HS-5 (cell line): ENCODE measurements at regions not wholly inside any gene's neighbourhood (a gene's known extent, or its start where the extent isn't known, plus 50 kb on each side); places are given as distances from the start of the nearest gene placed in this dataset.
"Not testable (repeated sequence)": the region's sequence is repeated elsewhere in the genome, so short reads cannot be mapped to it uniquely, and the experiment has no call there.

Experiments
- DNase-seq: peaks from one replicate; pipeline ENCODE4 v3.0.0-alpha.2; 2012; ENCODE audit warnings: low read depth

DNA sequence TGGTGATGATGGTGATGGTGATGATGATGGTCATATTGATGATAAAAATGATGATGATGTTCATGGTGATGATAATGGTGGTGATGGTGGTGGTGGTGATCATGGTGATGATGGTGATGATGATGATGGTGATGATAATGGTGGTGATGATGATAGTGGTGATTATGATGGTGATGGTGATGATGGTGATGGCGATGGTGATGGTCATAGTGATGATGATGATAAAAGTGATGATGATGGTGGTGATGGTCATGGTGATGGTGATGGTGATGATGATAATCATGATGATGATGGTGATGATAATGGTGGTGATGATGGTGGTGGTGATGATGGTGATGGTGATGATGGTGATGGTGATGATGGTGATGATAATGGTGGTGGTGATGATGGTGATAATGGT is 478.7 kb downstream of the TYW1 start:
- DNase-seq, result no peak

DNA sequence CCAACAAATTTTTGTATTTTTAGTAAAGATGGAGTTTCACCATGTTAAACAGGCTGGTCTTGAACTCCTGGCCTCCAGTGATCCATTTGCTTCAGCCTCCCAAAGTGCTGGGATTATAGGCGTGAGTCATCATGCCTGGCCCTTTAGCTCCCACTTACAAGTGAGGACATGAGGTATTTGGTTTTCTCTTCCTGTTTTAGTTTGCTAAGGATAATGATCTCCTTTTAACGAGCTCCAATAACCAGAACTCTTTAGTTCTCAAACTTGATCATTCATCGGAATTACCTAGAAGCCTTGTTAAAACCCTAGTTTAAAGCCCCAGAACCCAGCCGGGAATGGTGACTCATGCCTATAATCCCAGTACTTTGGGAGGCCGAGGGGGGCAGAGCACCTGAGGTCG is 481.4 kb downstream of the TYW1 start:
- no peak for DNase-seq

DNA sequence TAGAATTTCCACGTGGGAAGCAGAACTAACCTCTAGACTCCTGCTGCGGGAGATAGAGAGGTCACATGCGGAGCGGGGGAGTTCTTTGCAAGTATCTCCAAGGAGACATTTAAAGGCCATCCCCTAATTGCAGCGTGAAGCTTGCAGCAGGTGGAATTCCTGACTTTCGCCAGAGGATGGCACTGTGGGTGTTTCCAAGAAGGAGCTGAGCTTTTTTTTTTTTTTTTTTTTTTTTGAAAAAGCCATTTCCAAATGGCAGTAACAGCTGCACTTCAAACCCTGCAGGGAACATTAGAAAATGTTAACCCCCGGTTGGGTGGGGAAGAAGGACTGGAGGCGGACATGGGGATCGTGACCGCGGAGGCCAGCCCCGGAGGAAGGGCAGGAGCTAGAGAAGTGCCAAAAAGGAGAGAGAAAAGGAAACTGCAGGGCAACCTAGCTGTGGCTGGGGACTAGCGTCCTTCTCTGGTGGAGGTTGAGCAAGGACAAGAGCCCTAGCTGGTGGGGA is 487.7 kb downstream of the TYW1 start:
- peak; percentile 0 for DNase-seq

DNA sequence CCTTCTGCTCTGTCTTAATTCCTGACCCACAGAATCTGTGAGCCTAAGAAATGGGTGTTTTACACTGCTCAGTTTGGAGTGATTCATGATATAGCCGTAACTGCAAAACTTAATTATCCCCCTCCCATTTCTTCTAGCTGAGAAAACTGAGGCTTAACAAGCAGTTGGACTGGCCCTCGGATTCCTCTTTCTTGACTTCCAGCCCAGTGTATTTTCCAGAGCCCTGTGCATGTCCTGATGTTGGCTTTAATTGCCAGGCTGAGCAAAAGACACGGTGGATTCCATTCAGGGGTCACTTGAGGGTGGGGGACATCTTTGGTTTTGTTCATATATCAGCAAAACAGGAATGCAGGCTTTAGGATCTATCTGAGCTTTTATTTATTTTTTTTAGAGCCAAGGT is 489.8 kb downstream of the TYW1 start:
- no peak for DNase-seq

DNA sequence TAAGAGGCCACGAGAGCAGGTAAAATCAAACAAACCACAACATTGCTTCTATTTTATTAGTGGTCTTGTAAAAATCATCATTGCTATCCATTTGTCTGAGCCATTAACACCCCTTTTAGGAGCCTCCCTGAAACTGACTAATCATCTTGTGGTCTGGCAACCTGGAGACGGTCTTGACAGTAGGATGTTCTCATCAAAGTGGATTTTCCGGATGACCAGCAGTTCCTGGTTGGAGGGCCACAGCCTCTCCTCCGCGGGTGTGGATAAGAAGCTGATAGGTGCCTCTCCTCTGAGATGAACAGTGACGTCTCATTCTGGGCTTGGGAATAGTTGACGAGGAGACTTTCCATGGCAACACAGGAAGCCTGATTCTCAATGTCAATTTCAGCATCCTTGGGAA is 490.7 kb downstream of the TYW1 start:
- no peak for DNase-seq

DNA sequence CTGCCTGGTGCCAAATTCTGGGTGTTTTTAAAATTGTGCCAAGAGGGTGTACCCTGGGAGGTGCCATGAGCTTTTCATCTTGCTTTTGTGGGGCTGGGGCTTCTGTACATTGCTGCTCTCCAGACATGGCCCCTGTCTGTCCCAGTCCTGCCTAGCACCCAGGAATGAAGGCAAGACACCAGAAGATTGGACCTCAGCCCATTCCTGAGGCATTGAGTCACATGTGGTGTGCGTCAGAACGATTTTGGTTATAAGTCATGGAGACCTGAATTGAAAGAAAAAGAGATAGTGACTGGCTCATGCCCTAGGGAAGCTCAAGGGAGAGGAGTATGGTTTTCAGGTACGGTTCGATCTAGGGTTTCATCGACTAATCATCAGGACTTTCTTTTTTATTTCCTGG is 493.2 kb downstream of the TYW1 start:
- DNase-seq, result no peak

DNA sequence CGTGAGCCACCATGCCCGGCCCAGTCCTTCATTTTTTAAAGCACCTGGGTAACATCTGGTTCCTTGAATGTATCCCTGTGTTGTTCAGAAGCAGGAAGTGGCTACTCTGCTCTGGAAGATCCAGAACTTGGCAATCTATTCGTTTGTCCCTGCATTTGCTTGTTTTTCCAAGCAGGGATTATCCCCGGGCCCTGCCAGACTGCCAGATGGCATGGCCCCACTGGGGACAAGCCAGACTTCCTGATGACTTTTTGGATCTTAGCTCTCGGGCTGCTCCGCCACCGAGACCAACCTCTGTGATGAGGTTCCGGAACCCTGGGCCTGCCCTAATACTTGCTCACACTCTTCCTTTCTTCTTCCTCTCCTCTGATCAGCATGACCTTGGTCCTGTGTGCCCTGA is 496.7 kb downstream of the TYW1 start:
- DNase-seq, result no peak

DNA sequence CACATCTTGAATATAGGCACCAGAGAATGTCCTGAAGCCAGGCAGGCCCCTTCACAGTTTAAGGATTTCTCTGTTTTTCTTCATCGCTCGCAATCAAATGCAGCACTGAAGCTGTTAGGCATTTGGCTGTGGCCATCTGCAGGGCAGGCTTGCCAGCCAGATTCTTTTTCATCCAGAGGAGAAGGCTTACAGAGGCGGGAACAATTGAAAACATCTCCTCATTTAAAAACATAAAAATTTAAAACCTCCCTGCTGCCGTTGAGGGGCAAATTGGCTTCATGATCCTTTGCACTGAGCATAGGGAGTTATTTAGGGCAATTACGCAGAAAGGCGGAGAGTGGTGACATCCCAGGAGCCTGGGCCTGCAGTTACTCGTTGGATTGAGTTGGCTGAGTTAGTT is 500.0 kb downstream of the TYW1 start:
- DNase-seq, result no peak

DNA sequence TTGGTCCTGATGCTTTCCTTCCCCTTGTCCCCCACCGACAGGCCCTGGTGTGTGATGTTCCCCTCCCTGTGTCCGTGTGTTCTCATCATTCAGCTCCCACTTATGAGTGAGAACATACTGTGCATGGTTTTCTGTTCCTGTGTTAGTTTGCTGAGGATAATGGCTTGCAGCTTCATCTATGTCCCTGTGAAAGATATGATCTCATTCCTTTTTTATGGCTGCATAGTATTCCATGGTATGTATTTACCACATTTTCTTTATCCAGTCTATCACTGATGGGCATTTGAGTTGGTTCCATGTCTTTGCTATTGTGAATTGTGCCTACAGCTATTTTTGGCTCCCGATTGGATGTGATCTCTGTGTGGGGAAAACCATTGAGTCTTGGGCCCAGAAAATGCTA is 501.3 kb downstream of the TYW1 start:
- not testable (repeated sequence) for DNase-seq

DNA sequence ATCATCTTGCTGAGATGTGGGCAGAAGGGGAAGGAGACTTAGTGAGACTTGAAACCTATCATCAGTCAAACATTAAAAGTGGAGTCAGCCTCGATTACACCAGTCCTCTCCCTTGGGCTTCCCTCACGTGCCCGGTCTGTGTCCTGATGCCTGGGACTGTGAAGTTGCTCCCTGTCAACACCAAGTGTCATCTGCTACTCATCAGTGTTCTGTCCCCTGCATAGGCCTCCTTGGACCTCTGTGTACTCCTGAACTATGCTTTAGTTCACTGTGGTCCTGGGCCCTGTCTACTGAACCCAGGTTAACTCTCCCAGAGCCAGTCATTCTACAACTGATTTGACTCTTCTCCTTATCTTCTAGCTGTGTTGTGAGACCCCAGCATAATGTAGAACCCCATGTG is 506.3 kb downstream of the TYW1 start:
- no peak for DNase-seq

DNA sequence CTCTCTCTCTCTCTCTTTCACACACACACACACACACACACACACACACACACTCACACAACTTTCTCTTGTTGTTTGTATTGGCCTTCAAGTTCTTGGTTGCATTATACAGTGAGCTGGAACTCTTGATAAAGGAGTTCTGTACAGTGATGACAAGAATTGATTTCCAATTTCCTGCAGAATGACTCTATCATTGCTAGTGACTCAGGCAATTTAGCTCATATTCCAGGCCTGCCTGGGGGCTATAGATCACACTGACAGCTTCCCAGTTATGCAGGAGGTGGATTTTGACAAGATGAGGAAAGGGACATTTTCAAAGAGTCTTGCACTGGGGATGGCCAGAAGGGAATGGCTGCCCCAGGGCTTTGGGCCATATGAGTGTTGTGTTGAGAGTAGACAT is 508.8 kb downstream of the TYW1 start:
- DNase-seq, result no peak

DNA sequence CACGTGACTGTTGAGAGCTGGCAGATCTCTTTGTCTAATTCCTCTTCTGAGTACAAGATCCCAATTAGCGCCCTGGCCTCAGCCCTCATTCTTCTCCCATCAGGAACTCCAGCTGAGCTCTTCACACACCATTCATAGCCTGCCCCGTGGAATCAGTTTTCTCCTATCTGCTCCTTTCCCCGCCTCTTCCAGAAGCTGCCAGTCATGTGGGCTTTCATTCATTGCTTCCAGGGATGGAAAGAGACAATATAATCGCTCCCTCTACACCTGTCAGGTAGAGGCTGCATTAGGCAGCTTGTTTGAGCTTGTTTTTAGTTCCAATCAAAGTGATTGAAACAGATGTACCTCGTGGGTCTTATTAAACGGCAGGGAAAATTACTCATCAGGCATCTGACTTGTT is 515.8 kb downstream of the TYW1 start:
- no peak for DNase-seq

DNA sequence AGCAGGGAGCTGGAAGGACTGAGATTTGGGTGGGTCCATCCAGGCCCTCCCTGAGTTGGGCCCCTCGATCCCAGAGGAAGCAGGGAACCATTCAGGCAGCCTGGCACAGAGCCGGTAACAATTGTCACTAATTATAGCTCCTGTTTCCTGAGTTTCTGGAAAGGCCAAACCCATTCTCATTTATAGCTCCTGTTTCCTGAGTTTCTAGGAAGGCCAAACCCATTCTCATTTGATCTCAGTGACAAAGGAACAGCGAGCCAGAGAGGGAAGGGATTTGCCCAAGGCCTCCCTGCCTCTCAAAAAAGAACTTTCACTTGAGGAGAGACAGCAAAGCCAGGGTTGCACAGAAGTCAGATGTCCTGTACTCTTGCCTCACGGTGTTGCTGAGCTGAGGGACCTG is 521.9 kb downstream of the TYW1 start:
- DNase-seq, result no peak

DNA sequence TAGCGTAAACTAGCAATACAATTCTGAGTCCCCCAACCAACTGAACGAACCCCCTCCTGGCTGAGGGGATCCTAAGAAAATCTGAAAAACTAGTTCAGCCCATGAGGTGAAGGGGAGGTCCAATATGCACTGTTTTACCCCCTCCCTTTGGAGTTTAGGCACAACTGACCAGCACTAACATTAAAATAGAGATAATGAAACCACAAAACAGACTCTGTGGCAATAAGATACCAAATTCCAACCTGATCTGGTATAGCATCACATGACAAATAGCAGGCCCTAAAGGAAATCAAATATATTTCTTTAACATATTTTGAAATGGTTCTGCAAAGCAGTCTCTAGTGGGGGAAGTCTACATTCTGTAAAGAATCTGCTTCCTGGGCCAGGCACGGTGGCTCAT is 522.5 kb downstream of the TYW1 start:
- DNase-seq, result no peak

DNA sequence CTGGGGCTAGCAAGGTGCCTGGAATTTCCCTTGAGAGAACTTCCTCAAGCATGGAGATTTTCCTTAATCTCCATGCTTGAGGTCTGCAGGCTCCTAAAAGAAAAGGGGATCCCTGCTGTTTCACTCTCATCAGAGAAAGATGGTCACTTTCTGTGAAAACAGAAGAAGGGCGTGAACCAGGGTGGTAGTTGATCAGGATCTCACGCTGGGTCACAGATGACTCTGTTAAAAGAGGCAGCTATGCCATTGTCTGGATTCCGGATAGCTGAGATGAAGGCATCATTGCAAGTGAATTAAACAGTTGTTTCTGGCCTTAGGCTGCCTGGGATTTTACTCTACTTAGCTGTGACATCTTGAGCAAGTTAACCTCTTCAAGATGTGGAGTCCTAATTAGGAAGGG is 525.9 kb downstream of the TYW1 start:
- DNase-seq, result no peak

DNA sequence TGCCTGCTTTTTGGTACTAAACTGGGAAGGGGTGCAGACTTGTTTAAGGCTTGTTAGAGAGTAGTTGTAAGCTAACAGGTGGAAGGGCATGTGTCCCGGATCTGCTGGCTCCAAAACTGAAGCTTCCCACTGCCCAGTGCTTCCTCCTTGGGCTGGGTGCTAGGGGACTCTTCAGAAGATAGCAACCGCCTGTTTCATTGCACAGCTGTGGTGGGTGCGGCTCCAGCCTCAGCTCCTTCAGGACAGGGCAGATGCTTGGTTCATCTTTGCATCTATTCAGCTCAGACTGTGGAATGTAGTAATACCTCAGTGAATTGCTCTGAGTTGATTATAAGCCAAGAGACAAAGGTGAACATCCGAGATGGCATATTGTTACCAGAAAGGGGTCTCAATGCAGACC is 527.1 kb downstream of the TYW1 start:
- no peak for DNase-seq

DNA sequence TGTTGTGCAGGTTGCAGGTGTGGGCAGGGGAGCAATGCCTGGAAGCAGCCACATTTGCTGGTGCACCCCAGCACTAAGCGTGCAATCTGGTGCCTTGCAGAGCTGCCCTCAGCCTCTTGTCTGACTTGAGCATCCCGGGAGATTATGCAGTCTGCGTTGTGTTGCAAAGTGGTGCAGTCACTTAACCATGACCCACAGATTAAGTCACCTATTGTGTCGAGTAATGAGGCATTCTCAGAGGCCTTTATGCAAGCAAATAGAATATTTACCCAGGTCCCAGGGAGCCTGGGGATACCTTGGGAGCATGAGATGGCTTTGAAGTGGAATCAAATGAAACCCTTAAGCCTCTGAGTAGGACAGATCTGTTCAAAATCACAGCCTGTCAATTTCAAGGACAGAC is 529.0 kb downstream of the TYW1 start:
- no peak for DNase-seq

DNA sequence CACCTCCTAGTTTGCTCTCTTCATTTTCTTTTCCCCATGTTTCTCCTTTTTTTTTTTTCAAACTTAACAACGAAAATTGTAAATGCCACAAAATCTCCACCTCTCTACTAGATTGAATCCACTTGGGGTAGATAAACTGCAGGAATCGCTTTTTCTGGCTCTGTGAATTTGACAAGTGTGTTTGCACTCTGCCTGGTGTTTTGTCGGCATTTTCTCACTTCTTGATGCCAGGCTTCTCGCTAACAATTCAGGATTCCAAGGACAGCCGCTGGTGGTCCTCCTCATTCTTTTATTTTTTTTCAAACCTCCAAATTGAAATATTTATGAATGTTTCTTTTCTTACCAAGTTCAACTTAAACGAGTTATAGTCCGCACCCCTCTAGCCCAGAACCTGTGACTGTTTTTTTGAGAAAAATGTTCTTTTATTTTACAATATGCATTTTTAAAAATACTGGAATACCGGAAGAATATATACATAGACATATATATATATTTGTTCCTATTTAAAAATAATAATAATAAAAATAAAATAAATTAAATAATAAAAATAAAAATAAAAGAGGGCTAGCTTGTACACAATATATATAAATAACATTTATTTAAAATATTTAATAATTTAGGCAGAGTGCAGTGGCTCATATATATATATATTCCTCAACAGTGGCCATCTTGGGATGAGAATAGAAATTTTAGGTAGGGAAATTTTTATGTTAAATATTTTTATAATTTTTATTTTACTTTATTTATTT is 538.8 kb downstream of the TYW1 start:
- DNase-seq, result no peak

DNA sequence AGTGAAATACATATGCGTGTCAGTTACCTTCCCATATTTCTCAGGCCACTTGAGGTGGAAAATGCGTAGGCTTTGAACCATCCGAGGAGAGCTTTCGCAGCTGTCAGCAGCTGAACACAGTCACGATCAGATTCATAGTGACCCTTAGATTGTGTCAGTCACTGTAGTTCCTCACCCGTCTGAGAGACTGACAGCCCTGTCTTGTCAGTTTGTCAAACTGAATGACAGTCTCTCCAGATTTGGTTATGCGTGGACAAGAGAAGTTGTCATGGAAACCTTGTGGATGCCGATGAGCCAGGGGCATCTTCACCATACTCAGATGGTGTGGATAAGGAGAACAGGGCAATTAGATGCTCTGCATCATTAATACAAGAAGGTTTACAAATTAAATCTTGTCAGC is 546.3 kb downstream of the TYW1 start:
- DNase-seq, result no peak

DNA sequence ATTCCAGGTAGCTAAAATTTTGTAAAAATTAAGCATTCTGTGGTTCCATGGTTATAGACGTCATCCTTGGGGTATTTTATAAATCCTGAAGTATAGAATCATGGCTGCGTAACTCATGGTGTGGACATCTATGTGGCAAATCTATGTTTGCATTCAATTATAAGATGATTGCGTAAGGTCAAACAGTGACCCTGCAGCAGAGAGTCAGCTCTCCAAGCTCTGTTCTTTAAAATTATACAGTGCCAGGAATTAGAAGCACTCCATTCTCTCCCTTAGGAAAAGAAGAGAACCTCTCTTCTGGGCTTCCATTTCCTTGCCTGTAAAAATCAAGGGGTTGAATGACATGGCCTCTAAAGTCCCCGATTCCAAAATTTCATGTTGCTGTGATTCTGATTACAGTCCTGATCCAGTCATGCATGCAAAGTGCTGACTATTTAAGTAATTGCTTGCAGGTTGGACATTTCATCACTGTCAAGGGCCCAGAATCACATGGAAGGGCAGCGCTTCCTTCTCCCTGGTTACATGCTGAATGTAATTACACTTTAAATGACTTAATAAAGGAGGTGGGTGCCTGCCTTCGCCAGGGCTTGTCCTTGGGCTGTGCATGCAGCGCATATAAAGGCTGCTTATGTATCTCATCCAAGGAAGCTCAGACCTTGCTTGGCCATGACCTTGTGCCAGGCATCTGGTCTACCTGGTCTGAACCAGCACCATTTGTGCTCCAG is 550.7 kb downstream of the TYW1 start:
- DNase-seq, result no peak

DNA sequence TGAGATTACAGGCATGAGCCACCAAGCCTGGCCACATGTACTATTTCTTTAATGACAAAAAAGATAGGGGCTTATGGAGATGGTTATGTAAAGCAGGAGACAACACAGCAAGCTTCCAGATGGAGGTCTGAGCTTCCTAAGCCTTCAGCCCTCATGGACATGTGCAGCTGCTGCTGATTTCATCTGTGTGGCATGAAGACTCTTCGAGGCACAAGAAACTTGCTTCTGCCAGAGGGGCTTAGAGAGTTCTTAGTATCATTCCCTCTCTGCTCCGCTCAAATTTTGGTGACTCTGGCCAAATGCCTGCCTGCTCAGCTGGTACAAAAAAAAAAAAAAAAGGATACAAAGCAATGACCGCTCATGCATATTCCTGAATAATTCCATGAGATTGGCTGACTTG is 552.5 kb downstream of the TYW1 start:
- no peak for DNase-seq

DNA sequence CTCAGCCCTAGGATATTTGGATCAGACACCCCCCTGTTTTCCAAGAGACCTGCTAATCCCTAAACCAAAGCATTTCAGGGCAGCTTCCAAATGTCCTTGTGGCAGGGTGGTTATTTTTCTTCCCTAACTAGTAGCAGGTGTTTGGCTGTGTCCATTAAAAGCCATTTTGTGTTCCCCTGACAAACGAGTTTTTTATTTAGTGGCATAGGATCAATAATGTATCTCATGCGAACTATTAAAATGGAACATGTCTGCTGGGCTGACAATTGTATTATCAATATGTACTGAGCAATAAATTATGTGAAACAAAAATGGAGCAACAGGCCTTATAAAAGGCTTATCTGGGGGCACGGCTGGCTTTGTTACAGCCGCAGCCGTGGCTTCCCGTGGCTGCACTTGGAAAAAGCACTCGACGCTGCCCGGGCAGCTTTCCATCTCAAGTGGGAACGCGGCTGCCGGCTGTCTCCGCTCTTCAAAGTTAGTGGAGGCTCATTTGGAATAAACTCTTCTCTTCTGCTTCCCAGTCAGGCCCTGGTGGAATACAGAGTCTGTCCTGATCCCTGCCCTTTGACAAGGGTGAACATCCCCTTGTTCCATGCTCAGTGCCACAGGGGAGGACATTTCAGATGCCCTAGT is 554.3 kb downstream of the TYW1 start:
- DNase-seq, result no peak

DNA sequence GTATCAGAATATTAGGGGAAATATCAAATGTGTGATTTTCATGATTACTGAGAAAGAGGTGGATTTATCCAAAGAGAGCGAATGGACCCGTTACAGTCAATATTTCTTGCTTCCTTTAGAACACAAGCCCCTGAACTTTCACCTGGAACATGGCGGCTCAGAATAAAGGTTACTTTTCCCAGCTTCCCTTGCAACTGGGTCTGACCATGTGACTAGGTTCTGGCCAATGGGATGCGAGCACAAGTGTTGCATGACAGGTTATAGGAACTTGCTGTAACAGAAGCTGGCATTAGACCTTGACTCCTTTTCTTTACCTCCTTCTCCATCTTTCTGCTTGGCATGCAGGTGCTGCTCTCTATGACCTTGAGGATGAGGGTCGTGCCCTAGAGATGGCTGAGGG is 556.1 kb downstream of the TYW1 start:
- no peak for DNase-seq
